ENCODE measurements at regions not wholly inside any gene's neighbourhood (a gene's known extent, or its start where the extent isn't known, plus 50 kb on each side); places are given as distances from the start of the nearest gene placed in this dataset.

DNA sequence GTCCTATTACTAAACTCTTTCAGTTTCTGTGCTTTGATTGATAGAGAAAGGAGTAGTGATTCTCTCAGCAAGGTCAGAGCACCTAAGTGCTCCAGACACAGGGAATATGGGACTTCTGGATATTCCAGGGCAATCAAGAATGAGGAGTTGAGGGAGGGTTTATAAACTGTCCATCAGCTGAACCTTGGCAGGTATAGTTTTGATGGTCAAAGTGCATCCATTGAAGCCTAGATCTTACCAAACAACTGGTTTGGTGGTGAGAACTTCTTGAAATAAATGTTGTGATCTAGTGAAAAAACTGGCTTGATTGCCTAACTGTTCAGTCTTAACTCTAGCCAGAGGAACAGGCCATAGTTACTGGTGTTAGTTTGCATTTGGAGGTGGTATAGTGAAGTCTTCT lies 207.0 kb upstream of the ONECUT1 start:
- no peak for TF ChIP-seq EP300 (IDR thresholded peaks at IDR 0.05)
- TF ChIP-seq, protein P1, sequence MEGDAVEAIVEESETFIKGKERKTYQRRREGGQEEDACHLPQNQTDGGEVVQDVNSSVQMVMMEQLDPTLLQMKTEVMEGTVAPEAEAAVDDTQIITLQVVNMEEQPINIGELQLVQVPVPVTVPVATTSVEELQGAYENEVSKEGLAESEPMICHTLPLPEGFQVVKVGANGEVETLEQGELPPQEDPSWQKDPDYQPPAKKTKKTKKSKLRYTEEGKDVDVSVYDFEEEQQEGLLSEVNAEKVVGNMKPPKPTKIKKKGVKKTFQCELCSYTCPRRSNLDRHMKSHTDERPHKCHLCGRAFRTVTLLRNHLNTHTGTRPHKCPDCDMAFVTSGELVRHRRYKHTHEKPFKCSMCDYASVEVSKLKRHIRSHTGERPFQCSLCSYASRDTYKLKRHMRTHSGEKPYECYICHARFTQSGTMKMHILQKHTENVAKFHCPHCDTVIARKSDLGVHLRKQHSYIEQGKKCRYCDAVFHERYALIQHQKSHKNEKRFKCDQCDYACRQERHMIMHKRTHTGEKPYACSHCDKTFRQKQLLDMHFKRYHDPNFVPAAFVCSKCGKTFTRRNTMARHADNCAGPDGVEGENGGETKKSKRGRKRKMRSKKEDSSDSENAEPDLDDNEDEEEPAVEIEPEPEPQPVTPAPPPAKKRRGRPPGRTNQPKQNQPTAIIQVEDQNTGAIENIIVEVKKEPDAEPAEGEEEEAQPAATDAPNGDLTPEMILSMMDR (IDR thresholded peaks at IDR 0.05): no peak
